Fibroblast of lung (primary cell): ENCODE measurements at regions not wholly inside any gene's neighbourhood (a gene's known extent, or its start where the extent isn't known, plus 50 kb on each side); places are given as distances from the start of the nearest gene placed in this dataset.

Experiments used
- CTCF ChIP-seq, 2 donors: IDR thresholded peaks in 1 of 2; conservative IDR thresholded peaks in 1 of 2; 1 replicate in 1 of 2; 2 replicates in 1 of 2; pipeline ENCODE4 v1.5.1; 2011 to 2012; ENCODE audit warnings: low read length in 2 of 2, control low read depth in 1 of 2, inconsistent platforms in 1 of 2, low read depth in 1 of 2, mild to moderate bottlenecking in 1 of 2
- EZH2 ChIP-seq: IDR thresholded peaks from 2 replicates; pipeline ENCODE4 v1.5.1; 2012; ENCODE audit warnings: low read length, control low read depth, mild to moderate bottlenecking; ENCODE audit errors: missing control alignments

GRCh38 chr7:15084368-15084767 lies 181.8 kb upstream of the DGKB start:
- no peak for TF ChIP-seq CTCF (conservative IDR thresholded peaks at IDR 0.05 in 1 of 2, IDR thresholded peaks at IDR 0.05 in 1 of 2; ENCODE audit: low read depth in 1 of 2, low read length in 2 of 2)
- TF ChIP-seq EZH2, result no peak
